ENCODE measurements at regions not wholly inside any gene's neighbourhood (a gene's known extent, or its start where the extent isn't known, plus 50 kb on each side); places are given as distances from the start of the nearest gene placed in this dataset.

DNA sequence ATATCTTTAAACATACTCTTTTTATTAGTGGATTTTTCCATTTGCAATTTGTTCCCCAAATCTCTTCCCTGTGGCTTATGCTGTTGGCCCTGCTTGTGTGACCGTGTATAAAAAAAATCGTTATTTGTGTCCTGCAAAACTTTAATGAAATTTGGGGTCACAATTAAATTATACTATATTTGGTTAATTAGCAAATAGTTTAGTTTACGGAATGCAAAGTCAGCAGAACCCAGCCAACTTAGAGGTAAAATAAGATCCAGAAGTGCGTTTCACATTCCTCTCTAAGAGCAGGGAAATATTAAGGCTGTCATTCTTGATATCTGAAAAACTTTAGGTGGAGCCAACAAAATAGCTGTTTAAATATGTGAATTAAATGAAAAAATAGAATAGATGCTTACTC is 2023.5 kb upstream of the WWC1 start:
- TF ChIP-seq, protein P1, sequence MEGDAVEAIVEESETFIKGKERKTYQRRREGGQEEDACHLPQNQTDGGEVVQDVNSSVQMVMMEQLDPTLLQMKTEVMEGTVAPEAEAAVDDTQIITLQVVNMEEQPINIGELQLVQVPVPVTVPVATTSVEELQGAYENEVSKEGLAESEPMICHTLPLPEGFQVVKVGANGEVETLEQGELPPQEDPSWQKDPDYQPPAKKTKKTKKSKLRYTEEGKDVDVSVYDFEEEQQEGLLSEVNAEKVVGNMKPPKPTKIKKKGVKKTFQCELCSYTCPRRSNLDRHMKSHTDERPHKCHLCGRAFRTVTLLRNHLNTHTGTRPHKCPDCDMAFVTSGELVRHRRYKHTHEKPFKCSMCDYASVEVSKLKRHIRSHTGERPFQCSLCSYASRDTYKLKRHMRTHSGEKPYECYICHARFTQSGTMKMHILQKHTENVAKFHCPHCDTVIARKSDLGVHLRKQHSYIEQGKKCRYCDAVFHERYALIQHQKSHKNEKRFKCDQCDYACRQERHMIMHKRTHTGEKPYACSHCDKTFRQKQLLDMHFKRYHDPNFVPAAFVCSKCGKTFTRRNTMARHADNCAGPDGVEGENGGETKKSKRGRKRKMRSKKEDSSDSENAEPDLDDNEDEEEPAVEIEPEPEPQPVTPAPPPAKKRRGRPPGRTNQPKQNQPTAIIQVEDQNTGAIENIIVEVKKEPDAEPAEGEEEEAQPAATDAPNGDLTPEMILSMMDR (IDR thresholded peaks at IDR 0.05), result no peak
- TF ChIP-seq ZFX (IDR thresholded peaks at IDR 0.05; ENCODE audit: borderline replicate concordance), result no peak
